ENCODE measurements at regions not wholly inside any gene's neighbourhood (a gene's known extent, or its start where the extent isn't known, plus 50 kb on each side); places are given as distances from the start of the nearest gene placed in this dataset.

GRCh38 chr3:30183421-30183820, 423.0 kb upstream of the TGFBR2 start:
- TF ChIP-seq POLR2AphosphoS5 (IDR thresholded peaks at IDR 0.05; ENCODE audit: borderline replicate concordance, low read depth, low read length), result no peak
- no peak for TF ChIP-seq EZH2 (IDR thresholded peaks at IDR 0.05)
- TF ChIP-seq FOXP2 (optimal IDR thresholded peaks at IDR 0.05; ENCODE audit: control extremely low read depth, extremely low read length, insufficient read depth), result no peak
